GM12878 (cell line): ENCODE measurements at regions not wholly inside any gene's neighbourhood (a gene's known extent, or its start where the extent isn't known, plus 50 kb on each side); places are given as distances from the start of the nearest gene placed in this dataset.

Experiments used
- ATAC-seq: fragments of 200-7000 bp; cut with Tn5 transposase; 3 replicates; pipeline ENCODE4 v1.9.1; 2020; ENCODE audit warnings: mild to moderate bottlenecking, moderate library complexity
- BruUV-seq: library from RNA; stranded (reverse); fragments of 400-500 nt; replicated peaks from 2 replicates; lab custom pipeline; 2021; lab: Mats Ljungman, UMichigan
- CTCF ChIA-PET: fragments of 300-600 bp; sonication (Branson Sonifier 250); formaldehyde crosslinking; extraction: SDS; loops from one replicate; lab custom pipeline; 2021; ENCODE audit warnings: inconsistent platforms; lab: Yijun Ruan, JAX
- POLR2A ChIA-PET: fragments of 350-600 bp; formaldehyde crosslinking; extraction: SDS; loops from one replicate; lab custom pipeline; 2021; ENCODE audit warnings: inconsistent platforms; lab: Charles Lee
- RAD21 ChIA-PET: fragments of 300-600 bp; sonication (Branson Sonifier 250); formaldehyde crosslinking; loops from one replicate; lab custom pipeline; 2023; ENCODE audit warnings: antibody characterized with exemption; ENCODE audit not compliant: unreplicated experiment; lab: Charles Lee
- SMC1A ChIA-PET: fragments of 300-600 bp; sonication (Branson Sonifier 250); formaldehyde crosslinking; loops from one replicate; lab custom pipeline; 2023; ENCODE audit not compliant: unreplicated experiment, uncharacterized antibody; lab: Charles Lee
- DNase-seq: peaks from one replicate; pipeline ENCODE4 v3.0.0-alpha.2; 2011; ENCODE audit warnings: low read depth, low spot score
- FAIRE-seq: peaks from 3 replicates; lab custom pipeline; 2011; peaks lifted over from hg19 to GRCh38; lab: Jason Lieb, UNC
- H2AFZ ChIP-seq: 2 replicates; pipeline ENCODE4 v1.6.0; 2011; ENCODE audit warnings: low read depth, low read length, control low read depth; ENCODE audit not compliant: control insufficient read depth
- H3K27ac ChIP-seq: 2 replicates; pipeline ENCODE4 v1.5.1; 2011; ENCODE audit warnings: control low read depth; ENCODE audit not compliant: control insufficient read depth, insufficient read depth
- H3K27me3 ChIP-seq, 2 experiments: replicated peaks in 1 of 2; 2 replicates each; pipeline versions ENCODE4 v1.6.0 to v1.6.1; 2011; ENCODE audit warnings: low read length in 1 of 2; ENCODE audit not compliant: control insufficient read depth in 2 of 2, insufficient read depth in 2 of 2
- H3K36me3 ChIP-seq, 2 experiments: 2 replicates each; pipeline ENCODE4 v1.5.1; 2011; ENCODE audit warnings: low read length in 1 of 2; ENCODE audit not compliant: control insufficient read depth in 2 of 2, insufficient read depth in 2 of 2
- H3K4me1 ChIP-seq: 2 replicates; pipeline ENCODE4 v1.6.1; 2011; ENCODE audit warnings: mild to moderate bottlenecking, low read length, moderate library complexity, mixed read lengths; ENCODE audit not compliant: control insufficient read depth, insufficient read depth
- H3K4me2 ChIP-seq: 2 replicates; pipeline ENCODE4 v1.6.0; 2011; ENCODE audit warnings: control low read depth; ENCODE audit not compliant: control insufficient read depth, insufficient read depth
- H3K4me3 ChIP-seq: fragments of 200-600 bp; sonication (generic); 2 replicates; pipeline ENCODE4 v1.5.1; 2016
- H3K79me2 ChIP-seq: 2 replicates; pipeline ENCODE4 v1.6.0; 2011; ENCODE audit warnings: low read length; ENCODE audit not compliant: control insufficient read depth, insufficient read depth
- H3K9ac ChIP-seq: 2 replicates; pipeline ENCODE4 v1.8.0; 2011; ENCODE audit warnings: low read length, control low read depth, mixed read lengths; ENCODE audit not compliant: control insufficient read depth, insufficient read depth
- H3K9me3 ChIP-seq: replicated peaks from 3 replicates; pipeline ENCODE4 v1.5.1; 2011; ENCODE audit warnings: mild to moderate bottlenecking, low read length; ENCODE audit not compliant: control insufficient read depth, insufficient read depth
- H4K20me1 ChIP-seq: 2 replicates; pipeline ENCODE4 v1.6.0; 2011; ENCODE audit not compliant: control insufficient read depth, insufficient read depth
- DPF2 ChIP-seq: fragments of 450-650 bp; IDR thresholded peaks from 2 replicates; pipeline ENCODE4 v1.6.1; 2017; ENCODE audit warnings: mild to moderate bottlenecking
- E2F4 ChIP-seq: IDR thresholded peaks from 2 replicates; pipeline ENCODE4 v1.6.1; 2012; ENCODE audit warnings: low read depth, low read length, improper control_type of control experiment
- HDAC6 ChIP-seq: fragments of 200-600 bp; sonication (generic); IDR thresholded peaks from one replicate; pipeline ENCODE4 v1.8.0; 2017; ENCODE audit warnings: antibody characterized with exemption; ENCODE audit not compliant: unreplicated experiment
- KAT2A ChIP-seq: conservative IDR thresholded peaks from 2 replicates; pipeline ENCODE4 v1.6.1; 2011; ENCODE audit warnings: low read depth, low read length; ENCODE audit not compliant: control insufficient read depth
- KLF5 ChIP-seq: fragments of 450-650 bp; IDR thresholded peaks from 2 replicates; pipeline ENCODE4 v1.6.1; 2014; ENCODE audit warnings: mild to moderate bottlenecking; ENCODE audit not compliant: partially characterized antibody
- MEF2B ChIP-seq: fragments of 450-650 bp; IDR thresholded peaks from 2 replicates; pipeline ENCODE4 v1.6.1; 2018; ENCODE audit warnings: mild to moderate bottlenecking, moderate library complexity; ENCODE audit not compliant: partially characterized antibody, poor library complexity, severe bottlenecking
- PKNOX1 ChIP-seq: fragments of 450-650 bp; IDR thresholded peaks from 2 replicates; pipeline ENCODE4 v1.6.1; 2016; ENCODE audit warnings: mild to moderate bottlenecking
- RAD51 ChIP-seq: fragments of 450-650 bp; IDR thresholded peaks from 2 replicates; pipeline ENCODE4 v1.6.1; 2016; ENCODE audit warnings: moderate library complexity, mild to moderate bottlenecking, inconsistent platforms
- TCF3 ChIP-seq: IDR thresholded peaks from 2 replicates; pipeline ENCODE4 v1.6.1; 2012; ENCODE audit warnings: low read depth, mild to moderate bottlenecking, low read length, borderline replicate concordance; ENCODE audit not compliant: insufficient read depth
- ZNF384 ChIP-seq: IDR thresholded peaks from 2 replicates; pipeline ENCODE4 v1.6.1; 2012; ENCODE audit warnings: low read depth, mild to moderate bottlenecking, low read length, improper control_type of control experiment, borderline replicate concordance
- WGBS: methylation state at CpG from one replicate; pipeline ENCODE4 v1.1.6; 2016; ENCODE audit warnings: low lambda C conversion rate; ENCODE audit not compliant: insufficient replicate concordance, insufficient coverage; ENCODE audit errors: missing lambda C conversion rate; 5-methylcytosine and 5-hydroxymethylcytosine counted together
- in situ Hi-C: fragments of 300-500 bp; cut with MboI; formaldehyde crosslinking; loops from 9 replicates; pipeline ENCODE4 v1.14.3; 2018; ENCODE audit warnings: mixed read lengths
- intact Hi-C: fragments of 100-400 bp; cut with micrococcal nuclease; formaldehyde crosslinking; loops from one replicate; pipeline ENCODE4 v1.14.2; 2022; ENCODE audit not compliant: unreplicated experiment

- Histone ChIP-seq H3K27me3 (no peaks in the 10 kb centered on the region), H4K20me1 (no peaks in the 10 kb centered on the region), H3K4me1 (no peaks in the 10 kb centered on the region), H3K9ac (no peak overlapping the region), H3K4me3 (no peak overlapping the region), H3K9me3 (no peaks in the 10 kb centered on the region), H3K36me3 (no peaks in the 10 kb centered on the region), H2AFZ (no peak overlapping the region), H3K79me2 (no peaks in the 10 kb centered on the region), H3K27ac (no peak overlapping the region), H3K4me2 (no peak overlapping the region)
- RAD21 ChIA-PET = no interaction called here
- ATAC-seq (no peak), FAIRE-seq (no peak), DNase-seq (no peak)
- intact Hi-C loops (no loop called here), in situ Hi-C loops (no loop called here)
- WGBS = 36% methylated on average over 5 of the region's 5 CpGs
- POLR2A ChIA-PET = no interaction called here
- BruUV-seq = no TSS peak
- no peak for TF ChIP-seq PKNOX1
- no peak for TF ChIP-seq KAT2A
- no peak for TF ChIP-seq MEF2B
- TF ChIP-seq RAD51 = no peak
- TF ChIP-seq HDAC6 = no peak
- no peak for TF ChIP-seq KLF5
- TF ChIP-seq TCF3 = no peak
- no peak for TF ChIP-seq E2F4
- TF ChIP-seq ZNF384 = no peak
- no peak for TF ChIP-seq DPF2
- SMC1A ChIA-PET = no interaction called here
- CTCF ChIA-PET = no interaction called here
Measured at GRCh38 chr2:65799141-65799854, 366.9 kb upstream of the SPRED2 start.
